ENCODE measurements at regions not wholly inside any gene's neighbourhood (a gene's known extent, or its start where the extent isn't known, plus 50 kb on each side); places are given as distances from the start of the nearest gene placed in this dataset.
"Not testable (repeated sequence)": the region's sequence is repeated elsewhere in the genome, so short reads cannot be mapped to it uniquely, and the experiment has no call there.

- DNase-seq (ENCODE audit: low spot score), result no peak
Measured at GRCh38 chr14:38705220-38705619, 397.8 kb downstream of the SEC23A start.

- DNase-seq (ENCODE audit: low spot score), result no peak
Measured at GRCh38 chr14:38704220-38704619, 398.8 kb downstream of the SEC23A start.

GRCh38 chr14:38696925-38697324, 406.1 kb downstream of the SEC23A start:
- no peak for DNase-seq (ENCODE audit: low spot score)

- DNase-seq (ENCODE audit: low spot score), result no peak
Measured at GRCh38 chr14:38693423-38693822, 409.6 kb downstream of the SEC23A start.

- no peak for DNase-seq (ENCODE audit: low spot score)
Measured at GRCh38 chr14:38669027-38669426, 413.1 kb upstream of the CLEC14A start.

GRCh38 chr14:38663382-38663781, 407.5 kb upstream of the CLEC14A start:
- no peak for DNase-seq (ENCODE audit: low spot score)

GRCh38 chr14:38662781-38663180, 406.9 kb upstream of the CLEC14A start:
- no peak for DNase-seq (ENCODE audit: low spot score)

- no peak for DNase-seq (ENCODE audit: low spot score)
Measured at GRCh38 chr14:38646391-38646790, 390.5 kb upstream of the CLEC14A start.

GRCh38 chr14:38634913-38635312, 379.0 kb upstream of the CLEC14A start:
- not testable (repeated sequence) for DNase-seq (ENCODE audit: low spot score)

- DNase-seq (ENCODE audit: low spot score), result no peak
Measured at GRCh38 chr14:38629412-38629811, 373.5 kb upstream of the CLEC14A start.

GRCh38 chr14:38627163-38627562, 371.3 kb upstream of the CLEC14A start:
- no peak for DNase-seq (ENCODE audit: low spot score)

- no peak for DNase-seq (ENCODE audit: low spot score)
Measured at GRCh38 chr14:38623661-38624060, 367.8 kb upstream of the CLEC14A start.

- no peak for DNase-seq (ENCODE audit: low spot score)
Measured at GRCh38 chr14:38618514-38618913, 362.6 kb upstream of the CLEC14A start.

GRCh38 chr14:38616959-38617358, 361.1 kb upstream of the CLEC14A start:
- no peak for DNase-seq (ENCODE audit: low spot score)

- no peak for DNase-seq (ENCODE audit: low spot score)
Measured at GRCh38 chr14:38611928-38612327, 356.0 kb upstream of the CLEC14A start.

- no peak for DNase-seq (ENCODE audit: low spot score)
Measured at GRCh38 chr14:38608244-38608643, 352.4 kb upstream of the CLEC14A start.

- no peak for DNase-seq (ENCODE audit: low spot score)
Measured at GRCh38 chr14:38605193-38606114, 349.6 kb upstream of the CLEC14A start.

- DNase-seq (ENCODE audit: low spot score), result not testable (repeated sequence)
Measured at GRCh38 chr14:38600572-38600971, 344.7 kb upstream of the CLEC14A start.

GRCh38 chr14:38593476-38593875, 337.6 kb upstream of the CLEC14A start:
- no peak for DNase-seq (ENCODE audit: low spot score)

GRCh38 chr14:38592764-38593442, 337.0 kb upstream of the CLEC14A start:
- DNase-seq (ENCODE audit: low spot score), result no peak

GRCh38 chr14:38589747-38590350, 334.0 kb upstream of the CLEC14A start:
- no peak for DNase-seq (ENCODE audit: low spot score)

GRCh38 chr14:38583471-38583870, 327.6 kb upstream of the CLEC14A start:
- no peak for DNase-seq (ENCODE audit: low spot score)

GRCh38 chr14:38578278-38578681, 322.4 kb upstream of the CLEC14A start:
- no peak for DNase-seq (ENCODE audit: low spot score)

All from CD4-positive, alpha-beta T cell treated with Interleukin-2 at 100 ng/mL for 4 hours (primary cell).